Kidney (tissue), 13 donors: ENCODE measurements at regions not wholly inside any gene's neighbourhood (a gene's known extent, or its start where the extent isn't known, plus 50 kb on each side); places are given as distances from the start of the nearest gene placed in this dataset.
A peak's percentile ranks its signal among the peaks of the same experiment; 100 is the strongest.

Source experiments
- DNase-seq, 5 donors: peaks; one replicate each; pipeline ENCODE4 v3.0.0-alpha.2; 2013 to 2020
- FAIRE-seq: peaks from 2 replicates; lab custom pipeline; 2012; peaks lifted over from hg19 to GRCh38; lab: Jason Lieb, UNC
- H3K27ac ChIP-seq, 2 donors: one replicate each; pipeline ENCODE4 v1.7.0; 2013; ENCODE audit warnings: low read depth in 2 of 2, low read length in 2 of 2, inconsistent platforms in 1 of 2
- H3K27me3 ChIP-seq: one replicate; pipeline ENCODE4 v1.7.1; 2013; ENCODE audit warnings: low read length, inconsistent platforms; ENCODE audit not compliant: control insufficient read depth, insufficient read depth
- H3K36me3 ChIP-seq, 3 donors: one replicate each; pipeline versions ENCODE4 v1.7.0 to v1.7.1; 2013; ENCODE audit warnings: low read length in 3 of 3, control low read depth in 1 of 3, inconsistent platforms in 1 of 3; ENCODE audit not compliant: insufficient read depth in 3 of 3, control insufficient read depth in 2 of 3
- H3K4me1 ChIP-seq, 3 donors: one replicate each; pipeline versions ENCODE4 v1.7.0 to v1.7.1; 2013; ENCODE audit warnings: low read length in 3 of 3, inconsistent platforms in 1 of 3, low read depth in 1 of 3; ENCODE audit not compliant: control insufficient read depth in 2 of 3, insufficient read depth in 2 of 3
- H3K4me3 ChIP-seq, 3 donors: one replicate each; pipeline versions ENCODE4 v1.7.0 to v1.8.1; 2013; ENCODE audit warnings: low read length in 3 of 3, control low read depth in 1 of 3, inconsistent platforms in 1 of 3
- H3K9ac ChIP-seq, 3 donors: one replicate each; pipeline versions ENCODE4 v1.7.0 to v1.7.1; 2013; ENCODE audit warnings: low read length in 3 of 3, control low read depth in 1 of 3, inconsistent platforms in 1 of 3
- H3K9me3 ChIP-seq, 3 donors: one replicate each; pipeline versions ENCODE4 v1.7.0 to v1.7.1; 2013; ENCODE audit warnings: low read length in 3 of 3, control low read depth in 1 of 3, inconsistent platforms in 1 of 3; ENCODE audit not compliant: control insufficient read depth in 2 of 3, insufficient read depth in 1 of 3
- CTCF ChIP-seq: IDR thresholded peaks from 3 replicates; pipeline ENCODE4 v1.5.1; 2012; ENCODE audit warnings: mild to moderate bottlenecking, moderate library complexity, borderline replicate concordance; ENCODE audit not compliant: insufficient read depth; ENCODE audit errors: extremely low read depth
- intact Hi-C: fragments of 100-400 bp; cut with DNase I; formaldehyde crosslinking; loops from one replicate; pipeline ENCODE4 v1.11.1; 2022
- donor health status: control.
- donor health status: control.
- donor health status: control.
- donor health status: control.
- donor health status: control.
- donor health status: DM: yes; HTN: yes; CAD: no.
- donor health status: Normal renal cell carcinoma (clear cell type).

GRCh38 chr11:121368364-121369240 lies 76.0 kb downstream of the SC5D start:
- DNase-seq, result peak in 2 of 5 donors; percentile 54 to 56
- no peaks in the 10 kb centered on the region for H3K36me3 ChIP-seq
- TF ChIP-seq CTCF, result no peak
- peaks cover 3 to 11% (median 4%) of the 10 kb centered on the region in 3 donors for H3K4me1 ChIP-seq
- no peak for FAIRE-seq
- H3K9me3 ChIP-seq, result no peaks in the 10 kb centered on the region
- H3K27ac ChIP-seq, result no peak overlapping the region
- intact Hi-C loops, result no loop called here
- H3K27me3 ChIP-seq, result no peaks in the 10 kb centered on the region
- H3K4me3 ChIP-seq, result no peak overlapping the region
- H3K9ac ChIP-seq, result no peak overlapping the region

GRCh38 chr11:121369366-121369765 lies 76.8 kb downstream of the SC5D start:
- H3K27ac ChIP-seq, result no peak overlapping the region
- H3K36me3 ChIP-seq, result no peaks in the 10 kb centered on the region
- H3K9ac ChIP-seq, result no peak overlapping the region
- DNase-seq (no peak), FAIRE-seq (no peak)
- H3K9me3 ChIP-seq, result no peaks in the 10 kb centered on the region
- TF ChIP-seq CTCF, result no peak
- H3K4me1 ChIP-seq, result peaks cover 3 to 11% (median 4%) of the 10 kb centered on the region in 3 donors
- intact Hi-C loops, result no loop called here
- H3K4me3 ChIP-seq, result no peak overlapping the region
- H3K27me3 ChIP-seq, result no peaks in the 10 kb centered on the region

GRCh38 chr11:121372028-121372427 lies 79.5 kb downstream of the SC5D start:
- Histone ChIP-seq H3K4me1 (peaks cover 0 to 9% (median 4%) of the 10 kb centered on the region in 3 donors), H3K36me3 (no peaks in the 10 kb centered on the region), H3K9me3 (no peaks in the 10 kb centered on the region), H3K4me3 (no peak overlapping the region), H3K27me3 (no peaks in the 10 kb centered on the region), H3K9ac (no peak overlapping the region), H3K27ac (no peak overlapping the region)
- FAIRE-seq (no peak), DNase-seq (no peak)
- TF ChIP-seq CTCF, result no peak
- intact Hi-C loops, result no loop called here
